GM12874 (cell line): ENCODE measurements at regions not wholly inside any gene's neighbourhood (a gene's known extent, or its start where the extent isn't known, plus 50 kb on each side); places are given as distances from the start of the nearest gene placed in this dataset.

Source experiments
- TF ChIP-seq, protein P1 (sequence below): IDR thresholded peaks from 2 replicates; pipeline ENCODE4 v1.5.1; 2011; ENCODE audit warnings: low read depth, mild to moderate bottlenecking, control low read depth, low read length, moderate library complexity; ENCODE audit not compliant: insufficient read depth

- TF ChIP-seq, protein P1, sequence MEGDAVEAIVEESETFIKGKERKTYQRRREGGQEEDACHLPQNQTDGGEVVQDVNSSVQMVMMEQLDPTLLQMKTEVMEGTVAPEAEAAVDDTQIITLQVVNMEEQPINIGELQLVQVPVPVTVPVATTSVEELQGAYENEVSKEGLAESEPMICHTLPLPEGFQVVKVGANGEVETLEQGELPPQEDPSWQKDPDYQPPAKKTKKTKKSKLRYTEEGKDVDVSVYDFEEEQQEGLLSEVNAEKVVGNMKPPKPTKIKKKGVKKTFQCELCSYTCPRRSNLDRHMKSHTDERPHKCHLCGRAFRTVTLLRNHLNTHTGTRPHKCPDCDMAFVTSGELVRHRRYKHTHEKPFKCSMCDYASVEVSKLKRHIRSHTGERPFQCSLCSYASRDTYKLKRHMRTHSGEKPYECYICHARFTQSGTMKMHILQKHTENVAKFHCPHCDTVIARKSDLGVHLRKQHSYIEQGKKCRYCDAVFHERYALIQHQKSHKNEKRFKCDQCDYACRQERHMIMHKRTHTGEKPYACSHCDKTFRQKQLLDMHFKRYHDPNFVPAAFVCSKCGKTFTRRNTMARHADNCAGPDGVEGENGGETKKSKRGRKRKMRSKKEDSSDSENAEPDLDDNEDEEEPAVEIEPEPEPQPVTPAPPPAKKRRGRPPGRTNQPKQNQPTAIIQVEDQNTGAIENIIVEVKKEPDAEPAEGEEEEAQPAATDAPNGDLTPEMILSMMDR = no peak
Measured at GRCh38 chr4:180350901-180351300, 1892.3 kb upstream of the TENM3 start.

GRCh38 chr4:180356766-180357165 lies 1886.4 kb upstream of the TENM3 start:
- TF ChIP-seq, protein P1 = no peak

DNA sequence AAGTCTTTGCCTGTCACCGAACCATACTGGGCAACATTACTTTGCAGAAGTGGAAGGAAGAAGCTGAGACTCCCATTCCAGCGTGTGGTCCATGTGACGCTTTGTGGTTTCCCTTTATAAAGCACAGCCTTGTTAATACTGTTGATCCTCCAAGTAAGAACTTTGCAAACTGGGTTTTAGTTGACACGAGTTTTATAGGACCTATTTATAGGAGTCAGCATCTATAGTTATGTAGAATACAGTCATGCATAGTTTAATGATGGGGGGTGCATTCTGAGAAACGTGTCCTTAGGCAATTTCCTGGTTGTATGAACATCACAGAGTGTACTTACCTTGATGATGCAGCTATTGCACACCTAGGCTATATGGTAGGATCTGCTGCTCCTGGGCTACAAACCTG lies 1879.4 kb upstream of the TENM3 start:
- TF ChIP-seq, protein P1 = no peak

GRCh38 chr4:180372691-180373090 lies 1870.5 kb upstream of the TENM3 start:
- TF ChIP-seq, protein P1 = no peak

GRCh38 chr4:180377741-180378140 lies 1865.5 kb upstream of the TENM3 start:
- TF ChIP-seq, protein P1 = no peak

DNA sequence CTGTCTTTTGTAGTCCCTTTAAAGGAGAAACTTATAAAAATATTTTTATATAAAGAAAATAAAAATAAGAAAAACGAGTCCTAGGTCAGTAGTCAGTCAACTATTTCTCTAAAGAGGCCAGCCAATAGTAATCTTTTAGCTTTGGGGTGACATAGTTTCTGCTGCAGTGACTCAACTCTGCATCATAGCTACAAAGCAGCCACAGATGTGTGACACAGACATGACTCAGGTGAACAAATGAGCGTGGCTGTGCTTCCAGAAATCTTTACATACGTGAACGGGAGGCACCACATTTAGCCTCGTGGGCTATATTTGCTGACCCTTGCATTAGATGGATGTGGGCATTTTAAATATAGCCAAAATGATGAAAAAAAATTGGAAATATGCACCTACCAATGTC lies 1862.5 kb upstream of the TENM3 start:
- TF ChIP-seq, protein P1 = no peak

DNA sequence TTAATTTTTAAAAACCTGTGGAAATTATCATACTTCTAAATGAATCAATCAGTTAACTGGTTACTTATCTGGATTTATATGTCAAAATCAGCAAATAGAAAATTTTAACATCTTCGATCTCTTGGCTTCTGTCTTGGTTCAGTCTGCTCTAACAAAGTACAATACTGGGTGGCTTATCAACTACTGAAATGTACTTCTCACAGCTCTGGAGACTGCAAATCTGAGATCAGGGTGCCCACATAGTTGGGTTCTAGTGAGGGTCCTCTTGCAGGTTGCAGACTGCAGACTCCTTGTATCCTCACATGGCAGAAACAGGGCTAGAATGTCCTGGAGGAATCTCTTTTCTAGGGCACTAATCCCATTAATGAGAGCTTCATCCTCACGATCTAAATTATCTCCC lies 1851.6 kb upstream of the TENM3 start:
- TF ChIP-seq, protein P1 = no peak

DNA sequence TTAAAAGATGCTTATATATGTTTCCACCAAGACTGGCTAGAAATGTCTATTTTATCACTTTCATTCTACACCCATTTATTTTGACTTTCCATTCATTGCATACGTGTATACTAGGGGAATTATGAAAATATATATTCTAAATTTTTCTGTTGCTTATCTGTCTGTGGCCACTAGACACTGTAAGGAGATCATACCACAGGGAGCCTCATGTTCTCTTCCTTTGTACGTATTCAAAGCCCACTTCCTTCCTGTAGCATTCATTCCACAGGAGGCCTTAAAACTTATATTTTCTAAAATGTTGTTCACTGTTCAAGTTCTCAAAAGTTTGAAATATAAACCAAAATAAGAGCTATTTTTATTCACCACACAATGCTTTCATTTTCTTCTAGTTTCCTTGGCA lies 1848.9 kb upstream of the TENM3 start:
- TF ChIP-seq, protein P1 = no peak
